HG03196 (cell line): ENCODE measurements at regions not wholly inside any gene's neighbourhood (a gene's known extent, or its start where the extent isn't known, plus 50 kb on each side); places are given as distances from the start of the nearest gene placed in this dataset.

ENCODE experiments used
- ATAC-seq: cut with Tn5 transposase; IDR thresholded peaks from one replicate; pipeline ENCODE4 v1.9.1; 2021; ENCODE audit not compliant: unreplicated experiment

DNA sequence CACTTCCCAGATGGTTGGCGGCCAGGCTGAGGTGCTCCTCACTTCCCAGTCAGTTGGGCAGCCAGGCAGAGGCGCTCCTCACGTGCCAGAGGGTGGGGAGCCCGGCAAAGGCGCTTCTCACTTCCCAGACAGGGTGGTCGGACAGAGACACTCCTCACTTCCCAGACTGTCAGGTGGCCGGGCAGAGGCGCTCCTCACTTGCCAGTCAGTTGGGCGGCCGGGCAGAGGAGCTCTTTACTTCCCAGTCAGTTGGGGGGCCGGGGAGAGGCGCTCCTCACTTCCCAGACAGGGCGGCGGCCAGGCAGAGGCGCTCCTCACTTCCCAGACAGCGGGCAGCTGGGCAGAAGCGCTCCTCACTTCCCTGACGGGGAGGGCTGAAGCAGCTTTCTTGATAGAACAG is 143.0 kb upstream of the ARID2 start:
- ATAC-seq, result no peak

DNA sequence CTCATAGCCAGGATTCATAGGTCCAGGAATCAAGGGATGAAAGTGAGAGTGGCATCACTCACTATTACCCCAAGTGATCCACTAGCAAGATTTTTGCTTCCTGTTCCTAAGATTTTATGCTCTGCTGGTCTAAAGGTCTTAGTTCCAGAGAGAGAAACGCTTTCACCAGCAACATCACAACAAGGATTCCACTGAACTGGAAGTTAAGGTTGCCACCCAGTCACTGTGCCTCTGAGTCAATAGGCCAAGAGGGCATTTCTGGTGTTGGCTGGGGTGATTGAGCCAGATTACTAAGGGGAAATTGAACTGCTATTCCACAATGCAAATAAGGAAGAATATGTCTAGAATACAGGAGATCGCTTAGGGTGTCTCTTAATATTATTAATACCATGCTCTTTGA is 142.5 kb upstream of the ARID2 start:
- no peak for ATAC-seq

GRCh38 chr12:45587877-45588533 is 141.5 kb upstream of the ARID2 start:
- no peak for ATAC-seq

DNA sequence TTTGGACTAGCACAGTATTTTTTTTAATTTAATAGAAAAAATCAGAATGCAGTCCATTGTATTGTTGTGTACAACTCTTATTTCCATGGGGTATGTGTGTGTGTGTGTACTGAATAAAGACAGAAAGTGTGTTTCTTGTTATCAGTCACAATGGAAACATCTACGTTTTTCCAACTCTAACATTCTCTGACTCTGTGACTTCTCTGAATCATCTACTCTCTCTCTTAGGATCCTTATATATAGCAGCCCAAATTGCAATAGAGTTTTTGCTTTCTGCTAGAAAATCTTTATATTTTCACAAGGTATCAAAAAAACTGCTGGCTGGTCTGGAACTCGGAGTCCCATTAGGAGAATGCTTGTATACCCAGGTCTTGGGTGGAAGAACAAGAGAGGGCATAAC is 138.9 kb upstream of the ARID2 start:
- no peak for ATAC-seq

DNA sequence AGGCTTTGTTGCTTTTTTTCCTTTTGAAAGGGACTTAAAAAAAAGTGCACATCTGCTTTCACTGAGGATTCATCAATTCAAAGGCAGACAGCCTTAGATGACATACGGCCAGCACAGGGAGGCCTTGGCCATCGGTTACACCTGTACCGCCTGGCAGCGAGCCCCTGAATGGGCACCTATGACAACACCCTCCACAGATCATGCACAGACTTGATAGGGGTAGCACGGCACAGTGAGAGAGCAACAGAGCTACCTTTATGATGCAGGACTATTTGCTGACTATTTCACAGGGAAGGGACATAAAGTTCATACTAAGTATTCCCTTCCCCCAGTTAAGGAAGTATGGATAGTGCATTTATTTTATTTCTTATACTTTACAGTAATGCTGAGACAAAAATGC is 137.9 kb upstream of the ARID2 start:
- no peak for ATAC-seq

DNA sequence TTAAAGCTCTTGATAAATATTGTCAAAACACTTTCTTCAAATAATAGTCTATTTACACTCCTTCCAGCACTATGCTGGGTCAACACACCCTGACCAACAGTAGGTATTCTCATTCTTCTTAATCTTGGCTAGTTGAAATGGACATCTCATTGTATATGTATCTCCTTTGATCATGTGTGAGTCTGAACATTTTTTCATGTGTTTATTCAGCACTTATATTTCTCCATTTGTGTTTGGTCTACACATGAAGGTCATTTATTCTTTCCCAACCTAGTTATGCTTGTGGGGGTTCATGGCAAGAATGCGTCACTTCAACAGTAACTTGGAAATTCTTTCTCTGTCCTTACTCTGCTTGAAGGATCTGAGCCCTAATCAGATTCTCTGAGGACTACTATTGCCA is 133.1 kb upstream of the ARID2 start:
- no peak for ATAC-seq

DNA sequence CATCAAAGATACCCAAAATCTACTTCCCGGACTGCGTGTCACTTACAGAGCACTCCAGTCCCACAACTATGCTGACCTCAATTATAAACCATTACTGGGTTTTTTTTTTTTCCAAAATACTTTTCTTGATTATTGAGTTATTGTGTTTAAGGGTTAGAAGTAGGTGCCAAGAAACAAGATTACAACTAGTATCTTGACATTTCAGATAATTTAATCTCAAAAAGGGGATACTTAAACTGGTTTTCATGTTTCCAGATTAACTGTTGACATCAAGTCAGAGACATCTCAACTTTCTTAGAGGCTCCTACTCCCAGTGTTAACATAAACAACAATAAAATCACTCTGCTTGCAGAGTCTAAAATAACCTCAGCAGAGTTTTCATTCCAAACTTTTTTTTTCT is 131.2 kb upstream of the ARID2 start:
- no peak for ATAC-seq

- ATAC-seq, result no peak
These were observed 130.7 kb upstream of the ARID2 start for GRCh38 chr12:45598761-45599160.

DNA sequence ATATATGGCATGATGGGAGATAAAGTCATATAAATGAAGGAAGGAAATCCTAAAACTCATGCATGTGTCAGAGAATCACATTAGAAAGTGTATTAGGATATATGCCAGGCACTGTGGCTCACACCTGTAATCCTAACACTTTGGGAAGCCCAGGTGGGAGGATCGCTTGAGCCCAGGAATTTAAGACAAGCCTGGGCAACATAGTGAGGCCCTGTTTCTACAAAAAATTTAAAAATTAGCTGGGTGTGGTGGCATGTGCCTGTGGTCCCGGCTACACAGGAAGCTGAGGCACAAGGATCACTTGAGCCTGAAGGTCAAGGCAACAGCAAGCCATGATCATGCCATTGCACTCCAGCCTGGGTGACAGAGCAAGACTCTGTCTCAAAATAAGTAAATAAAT is 130.3 kb upstream of the ARID2 start:
- no peak for ATAC-seq

- ATAC-seq, result no peak
These were observed 128.1 kb upstream of the ARID2 start for GRCh38 chr12:45601390-45601789.

DNA sequence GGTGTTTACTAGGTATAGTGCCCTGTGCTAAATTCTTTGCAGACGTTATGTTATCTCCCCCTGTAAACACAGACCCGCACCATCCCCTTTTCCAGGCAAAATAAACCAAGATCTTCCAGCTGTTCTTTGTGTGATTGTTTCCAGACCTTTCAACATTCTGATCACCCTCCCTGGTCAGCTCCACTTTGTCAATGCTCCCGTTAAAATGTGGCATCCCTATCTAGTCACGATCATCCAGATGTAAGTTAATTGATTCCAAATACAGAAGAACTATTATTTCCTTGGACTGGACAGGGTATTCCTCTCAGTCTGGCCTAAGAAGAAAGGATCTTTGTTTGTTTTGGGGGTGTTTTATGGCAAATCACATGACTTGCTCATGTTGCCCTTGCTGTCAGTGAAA is 127.6 kb upstream of the ARID2 start:
- ATAC-seq, result no peak

DNA sequence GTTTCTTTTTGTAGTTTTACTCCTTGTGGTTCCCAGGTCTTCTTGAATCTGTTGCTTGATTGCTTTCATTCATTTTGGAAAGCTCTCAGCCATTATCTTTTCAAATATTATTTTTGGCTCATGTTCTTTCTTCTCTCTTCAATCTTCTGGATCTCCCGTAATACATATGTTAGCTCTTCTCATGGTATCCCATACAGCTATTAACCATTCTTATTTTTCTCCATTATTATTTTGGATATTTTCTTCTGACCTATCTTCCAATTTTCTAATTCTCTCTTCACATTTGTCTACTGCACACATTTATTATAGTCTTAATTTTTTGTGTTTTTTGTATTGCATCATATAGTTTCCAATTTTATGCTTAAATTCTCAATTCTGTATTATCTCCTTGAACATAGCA is 123.9 kb upstream of the ARID2 start:
- no peak for ATAC-seq

DNA sequence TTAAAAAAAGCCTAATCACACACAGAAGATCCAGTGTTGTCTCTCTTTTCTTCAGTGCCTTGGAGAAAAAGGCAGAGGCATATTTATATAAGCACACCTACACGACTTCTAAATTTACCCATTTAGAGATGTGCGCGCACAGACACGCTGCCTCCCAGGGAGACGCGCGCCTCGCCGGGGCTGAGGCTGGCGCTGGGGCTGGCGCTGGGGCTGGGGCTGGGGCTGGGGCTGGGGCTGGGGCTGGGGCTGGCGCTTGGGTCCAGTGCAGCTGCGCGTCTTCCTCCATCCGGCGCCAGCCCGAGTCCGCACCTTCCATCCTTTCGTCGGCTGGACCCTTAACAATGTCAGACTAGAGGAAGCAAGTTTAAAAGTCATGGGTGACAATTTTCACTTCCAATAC is 118.4 kb upstream of the ARID2 start:
- ATAC-seq, result no peak

DNA sequence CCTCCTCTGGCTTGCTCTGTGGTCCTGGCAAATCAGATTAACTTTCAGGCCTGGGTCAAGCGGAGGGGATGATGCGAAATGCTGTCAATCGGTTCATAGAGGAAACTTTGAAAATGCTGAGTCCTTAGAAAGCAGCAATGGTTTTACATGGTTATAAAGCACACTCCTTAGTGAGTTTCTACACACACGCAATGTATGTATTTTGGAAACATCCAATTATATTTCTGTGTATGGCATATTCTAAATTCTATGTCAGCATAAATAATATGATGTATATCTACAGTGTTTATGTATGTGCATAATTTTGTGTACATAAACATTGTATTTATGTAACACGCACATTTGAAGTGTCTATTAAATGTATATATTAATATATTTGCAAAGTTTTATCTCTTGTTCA is 118.0 kb upstream of the ARID2 start:
- no peak for ATAC-seq

GRCh38 chr12:45612044-45612794 is 117.3 kb upstream of the ARID2 start:
- ATAC-seq, result no peak

- no peak for ATAC-seq
These were observed 116.2 kb upstream of the ARID2 start for GRCh38 chr12:45613296-45613695.

DNA sequence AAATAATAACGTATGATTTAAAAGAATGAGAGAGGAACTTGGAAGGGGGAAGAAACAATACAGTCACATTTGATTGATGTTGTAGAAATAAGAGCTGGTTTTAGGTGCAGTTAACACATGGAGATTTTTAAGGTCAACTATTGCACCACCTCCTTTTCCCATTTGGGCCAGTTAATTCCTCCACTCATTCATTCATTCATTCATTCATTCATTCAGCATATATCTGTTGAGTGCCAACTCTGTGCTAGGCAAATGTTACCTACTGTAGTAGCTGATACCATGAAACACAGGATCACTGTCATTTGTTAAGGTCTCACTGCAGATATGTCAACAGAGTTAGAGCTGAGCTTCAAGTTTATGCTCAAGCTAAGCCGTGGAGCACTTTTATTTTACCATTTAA is 115.7 kb upstream of the ARID2 start:
- ATAC-seq, result no peak

DNA sequence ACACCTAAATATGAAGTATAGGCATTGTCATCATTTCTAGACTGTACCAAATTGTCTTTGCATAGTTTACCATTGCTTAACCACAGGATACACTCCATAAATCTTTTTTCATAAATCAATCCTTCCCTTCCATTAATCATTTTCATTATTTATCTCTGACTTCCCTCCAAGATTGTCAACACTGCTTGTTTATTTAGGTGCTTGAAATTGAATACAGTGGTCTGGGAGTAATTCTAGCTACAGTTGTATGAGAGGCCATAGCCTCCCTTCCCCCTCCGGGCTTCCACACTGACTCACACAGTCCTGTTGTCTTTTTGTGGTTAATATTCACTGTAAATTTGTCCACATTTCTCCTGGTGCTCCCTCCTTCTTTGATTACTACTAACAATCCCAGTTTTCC is 114.2 kb upstream of the ARID2 start:
- ATAC-seq, result no peak

GRCh38 chr12:45619736-45620135 is 109.8 kb upstream of the ARID2 start:
- ATAC-seq, result no peak

GRCh38 chr12:45621703-45622102 is 107.8 kb upstream of the ARID2 start:
- ATAC-seq, result no peak

GRCh38 chr12:45622210-45622937 is 107.1 kb upstream of the ARID2 start:
- no peak for ATAC-seq

DNA sequence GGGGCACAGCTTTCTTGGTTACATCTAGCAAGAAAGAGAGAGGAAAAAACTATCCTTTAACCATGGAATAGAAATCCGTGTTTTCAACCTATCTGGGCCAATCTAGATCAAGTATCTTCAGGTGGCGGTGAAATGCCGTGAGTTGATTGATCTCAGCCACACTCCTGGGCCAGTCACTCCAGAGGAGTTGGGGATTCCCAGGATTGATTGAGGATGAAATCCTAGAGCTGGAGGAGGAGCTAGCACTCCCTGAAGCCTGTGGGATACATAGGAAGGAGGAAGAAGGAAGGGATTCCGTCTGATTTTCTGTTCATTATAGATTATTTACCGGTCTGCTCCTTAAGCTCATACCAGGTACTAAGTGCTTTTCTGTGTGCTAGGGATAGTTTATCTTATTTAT is 106.3 kb upstream of the ARID2 start:
- ATAC-seq, result no peak
